Stimulated activated CD4-positive, alpha-beta T cell treated with anti-CD3 and anti-CD28 coated beads, Interleukin-15, amount 100 ng/mL, for 48 hours (primary cell): ENCODE measurements at regions not wholly inside any gene's neighbourhood (a gene's known extent, or its start where the extent isn't known, plus 50 kb on each side); places are given as distances from the start of the nearest gene placed in this dataset.

Experiments used
- DNase-seq, 2 donors: peaks; one replicate each; pipeline ENCODE4 v3.0.0-alpha.2; 2020; ENCODE audit warnings: low read depth in 2 of 2

- DNase-seq = no peak
These were observed 111.1 kb upstream of the ACSL4 start for GRCh38 chrX:109843963-109844751.

GRCh38 chrX:109844986-109845385 lies 111.9 kb upstream of the ACSL4 start:
- DNase-seq = no peak

- no peak for DNase-seq
These were observed 112.9 kb upstream of the ACSL4 start for GRCh38 chrX:109845996-109846395.

- DNase-seq = no peak
These were observed 114.5 kb upstream of the ACSL4 start for GRCh38 chrX:109847257-109848187.

- DNase-seq = no peak
These were observed 115.5 kb upstream of the ACSL4 start for GRCh38 chrX:109848461-109849050.

- no peak for DNase-seq
These were observed 121.0 kb upstream of the ACSL4 start for GRCh38 chrX:109854096-109854495.

- DNase-seq = no peak
These were observed 122.4 kb upstream of the ACSL4 start for GRCh38 chrX:109855501-109855900.

- DNase-seq = no peak
These were observed 123.9 kb upstream of the ACSL4 start for GRCh38 chrX:109856974-109857373.

- no peak for DNase-seq
These were observed 124.6 kb upstream of the ACSL4 start for GRCh38 chrX:109857584-109858228.

GRCh38 chrX:109858602-109859341 lies 125.7 kb upstream of the ACSL4 start:
- DNase-seq = no peak

GRCh38 chrX:109859651-109860050 lies 126.6 kb upstream of the ACSL4 start:
- no peak for DNase-seq

- DNase-seq = no peak
These were observed 129.4 kb upstream of the ACSL4 start for GRCh38 chrX:109862433-109862832.

- no peak for DNase-seq
These were observed 130.8 kb upstream of the ACSL4 start for GRCh38 chrX:109863811-109864210.

- no peak for DNase-seq
These were observed 131.6 kb upstream of the TMEM164 start for GRCh38 chrX:109871121-109871888.

GRCh38 chrX:109872021-109872732 lies 130.7 kb upstream of the TMEM164 start:
- DNase-seq = no peak

- DNase-seq = no peak
These were observed 129.3 kb upstream of the TMEM164 start for GRCh38 chrX:109873574-109873973.

- DNase-seq = no peak
These were observed 128.9 kb upstream of the TMEM164 start for GRCh38 chrX:109873983-109874382.

- DNase-seq = no peak
These were observed 128.4 kb upstream of the TMEM164 start for GRCh38 chrX:109874548-109874947.

- no peak for DNase-seq
These were observed 127.1 kb upstream of the TMEM164 start for GRCh38 chrX:109875831-109876230.

GRCh38 chrX:109878236-109878635 lies 124.7 kb upstream of the TMEM164 start:
- no peak for DNase-seq
